GM23338 (cell line): ENCODE measurements at regions not wholly inside any gene's neighbourhood (a gene's known extent, or its start where the extent isn't known, plus 50 kb on each side); places are given as distances from the start of the nearest gene placed in this dataset.

ENCODE experiments used
- ATAC-seq: fragments of 200-7000 bp; cut with Tn5 transposase; 3 replicates; pipeline ENCODE4 v1.9.1; 2020
- DNase-seq: peaks from one replicate; pipeline ENCODE4 v3.0.0-alpha.2; 2015; ENCODE audit warnings: low spot score
- H2AFZ ChIP-seq: fragments of 200-600 bp; sonication (generic); 2 replicates; pipeline ENCODE4 v1.8.0; 2016; ENCODE audit warnings: antibody characterized with exemption, mild to moderate bottlenecking, moderate library complexity
- H3F3A ChIP-seq: fragments of 200-600 bp; sonication (generic); replicated peaks from 2 replicates; pipeline ENCODE4 v1.8.0; 2017; ENCODE audit warnings: antibody characterized with exemption, mixed run types, low read depth
- H3K27ac ChIP-seq: fragments of 200-600 bp; sonication (generic); 2 replicates; pipeline ENCODE4 v1.6.1; 2016; ENCODE audit warnings: low read depth
- H3K27me3 ChIP-seq: fragments of 200-600 bp; sonication (generic); 2 replicates; pipeline ENCODE4 v1.8.0; 2016; ENCODE audit warnings: mild to moderate bottlenecking, mixed run types, moderate library complexity; ENCODE audit not compliant: insufficient read depth
- H3K36me3 ChIP-seq: fragments of 200-600 bp; sonication (generic); 2 replicates; pipeline ENCODE4 v1.8.0; 2016; ENCODE audit warnings: mild to moderate bottlenecking; ENCODE audit not compliant: insufficient read depth
- H3K4me1 ChIP-seq: fragments of 200-600 bp; sonication (generic); 2 replicates; pipeline ENCODE4 v1.8.0; 2016; ENCODE audit warnings: mild to moderate bottlenecking, moderate library complexity; ENCODE audit not compliant: insufficient read depth
- H3K4me2 ChIP-seq: fragments of 200-600 bp; sonication (generic); 2 replicates; pipeline ENCODE4 v1.7.1; 2017; ENCODE audit warnings: mixed run types
- H3K4me3 ChIP-seq: fragments of 200-600 bp; sonication (generic); 2 replicates; pipeline ENCODE4 v1.6.1; 2016; ENCODE audit warnings: mixed run types
- H3K79me2 ChIP-seq: fragments of 200-600 bp; sonication (generic); replicated peaks from 2 replicates; pipeline ENCODE4 v1.8.0; 2017; ENCODE audit warnings: mild to moderate bottlenecking; ENCODE audit not compliant: insufficient read depth
- H3K9me2 ChIP-seq: fragments of 200-600 bp; sonication (generic); 2 replicates; pipeline ENCODE4 v1.8.0; 2017; ENCODE audit not compliant: insufficient read depth
- H4K20me1 ChIP-seq: fragments of 200-600 bp; sonication (generic); replicated peaks from 2 replicates; pipeline ENCODE4 v1.8.0; 2017; ENCODE audit warnings: mild to moderate bottlenecking; ENCODE audit not compliant: insufficient read depth
- H3K27ac Mint-ChIP-seq: 2 replicates; pipeline ENCODE4 v1.8.0; 2020; ENCODE audit warnings: inconsistent platforms, mild to moderate bottlenecking, moderate library complexity, mixed read lengths
- H3K27me3 Mint-ChIP-seq: 3 replicates; pipeline ENCODE4 v1.8.0; 2022; ENCODE audit warnings: low read depth, mild to moderate bottlenecking, moderate library complexity, mixed read lengths, inconsistent platforms; ENCODE audit not compliant: insufficient read depth, poor library complexity
- H3K36me3 Mint-ChIP-seq: 3 replicates; pipeline ENCODE4 v1.8.0; 2021; ENCODE audit warnings: low read depth, mild to moderate bottlenecking, inconsistent platforms, moderate library complexity, mixed read lengths
- H3K4me1 Mint-ChIP-seq: 3 replicates; pipeline ENCODE4 v1.8.0; 2020; ENCODE audit warnings: mild to moderate bottlenecking, inconsistent platforms, mixed read lengths
- H3K4me3 Mint-ChIP-seq: 3 replicates; pipeline ENCODE4 v1.8.0; 2021; ENCODE audit warnings: moderate library complexity, mild to moderate bottlenecking, inconsistent platforms, mixed read lengths
- H3K9me3 Mint-ChIP-seq: 3 replicates; pipeline ENCODE4 v1.8.0; 2020; ENCODE audit warnings: moderate library complexity, mild to moderate bottlenecking, inconsistent platforms, mixed read lengths
- EZH2phosphoT487 ChIP-seq: fragments of 200-600 bp; sonication (generic); IDR thresholded peaks from one replicate; pipeline ENCODE4 v1.8.1; 2018; ENCODE audit warnings: antibody characterized with exemption; ENCODE audit not compliant: unreplicated experiment
- POLR2AphosphoS5 ChIP-seq: IDR thresholded peaks from 2 replicates; pipeline ENCODE4 v1.6.1; 2016; ENCODE audit warnings: antibody characterized with exemption, low read depth
- REST ChIP-seq: IDR thresholded peaks from one replicate; pipeline ENCODE4 v1.6.1; 2018; ENCODE audit warnings: antibody characterized with exemption; ENCODE audit not compliant: unreplicated experiment
- TF ChIP-seq, protein P1 (sequence below): fragments of 250-450 bp; sonication (Bioruptor Pico); IDR thresholded peaks from 2 replicates; pipeline ENCODE4 v1.5.0; 2020; ENCODE audit warnings: mild to moderate bottlenecking, moderate library complexity

DNA sequence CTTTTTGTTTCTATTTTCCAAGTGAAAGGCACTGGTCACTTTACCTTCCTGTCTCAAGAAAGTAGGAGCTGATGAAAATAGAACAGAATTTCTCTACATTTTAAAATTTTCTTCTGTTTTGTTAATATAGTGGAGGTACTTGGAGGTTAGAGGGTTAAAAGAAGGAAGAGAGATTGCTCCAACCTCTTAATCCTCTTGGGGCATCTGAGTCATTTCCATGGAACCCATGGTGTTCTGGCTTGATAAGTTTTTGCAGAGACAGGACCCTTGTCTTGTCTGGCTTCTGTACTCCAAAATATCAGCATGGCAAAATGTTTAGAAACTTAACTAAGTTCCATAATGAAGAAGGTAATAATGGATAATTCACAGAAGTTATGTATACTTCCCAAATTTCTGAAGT is 727.2 kb downstream of the C4orf33 start (continued):
- TF ChIP-seq REST: no peak
- TF ChIP-seq POLR2AphosphoS5: no peak
- no peak for TF ChIP-seq EZH2phosphoT487

DNA sequence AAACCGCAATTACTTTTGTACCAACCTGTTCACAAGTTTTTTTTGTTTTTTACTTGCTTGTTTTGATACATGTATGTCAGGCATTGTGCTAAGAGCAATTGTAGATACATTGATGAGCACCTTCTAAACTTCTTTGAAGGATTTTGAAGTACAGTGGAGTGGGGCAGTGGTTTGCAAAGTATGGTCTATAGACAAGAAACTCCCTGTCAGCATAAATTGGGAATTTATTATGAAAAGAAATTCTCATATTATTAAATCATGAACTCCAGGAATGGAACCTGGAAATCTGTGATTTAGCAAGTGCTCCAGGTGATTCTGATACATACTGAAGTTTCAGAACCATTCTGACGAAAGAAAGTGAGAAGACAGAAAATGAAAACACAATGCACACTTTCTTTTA is 733.4 kb downstream of the C4orf33 start:
- Histone ChIP-seq H2AFZ (no peak overlapping the region), H3K27me3 (no peaks in the 10 kb centered on the region), H3K9me2 (no peaks in the 10 kb centered on the region), H4K20me1 (no peaks in the 10 kb centered on the region), H3K4me3 (no peak overlapping the region), H3F3A (no peaks in the 10 kb centered on the region), H3K27ac (no peak overlapping the region), H3K4me1 (no peaks in the 10 kb centered on the region), H3K36me3 (no peaks in the 10 kb centered on the region), H3K79me2 (no peaks in the 10 kb centered on the region), H3K4me2 (no peak overlapping the region)
- no peak for ATAC-seq
- Mint-ChIP-seq H3K4me1 (no peaks in the 10 kb centered on the region), H3K9me3 (no peaks in the 10 kb centered on the region), H3K27me3 (no peaks in the 10 kb centered on the region), H3K27ac (no peak overlapping the region), H3K4me3 (no peak overlapping the region), H3K36me3 (no peaks in the 10 kb centered on the region)
- DNase-seq: no peak
- TF ChIP-seq, protein P1, sequence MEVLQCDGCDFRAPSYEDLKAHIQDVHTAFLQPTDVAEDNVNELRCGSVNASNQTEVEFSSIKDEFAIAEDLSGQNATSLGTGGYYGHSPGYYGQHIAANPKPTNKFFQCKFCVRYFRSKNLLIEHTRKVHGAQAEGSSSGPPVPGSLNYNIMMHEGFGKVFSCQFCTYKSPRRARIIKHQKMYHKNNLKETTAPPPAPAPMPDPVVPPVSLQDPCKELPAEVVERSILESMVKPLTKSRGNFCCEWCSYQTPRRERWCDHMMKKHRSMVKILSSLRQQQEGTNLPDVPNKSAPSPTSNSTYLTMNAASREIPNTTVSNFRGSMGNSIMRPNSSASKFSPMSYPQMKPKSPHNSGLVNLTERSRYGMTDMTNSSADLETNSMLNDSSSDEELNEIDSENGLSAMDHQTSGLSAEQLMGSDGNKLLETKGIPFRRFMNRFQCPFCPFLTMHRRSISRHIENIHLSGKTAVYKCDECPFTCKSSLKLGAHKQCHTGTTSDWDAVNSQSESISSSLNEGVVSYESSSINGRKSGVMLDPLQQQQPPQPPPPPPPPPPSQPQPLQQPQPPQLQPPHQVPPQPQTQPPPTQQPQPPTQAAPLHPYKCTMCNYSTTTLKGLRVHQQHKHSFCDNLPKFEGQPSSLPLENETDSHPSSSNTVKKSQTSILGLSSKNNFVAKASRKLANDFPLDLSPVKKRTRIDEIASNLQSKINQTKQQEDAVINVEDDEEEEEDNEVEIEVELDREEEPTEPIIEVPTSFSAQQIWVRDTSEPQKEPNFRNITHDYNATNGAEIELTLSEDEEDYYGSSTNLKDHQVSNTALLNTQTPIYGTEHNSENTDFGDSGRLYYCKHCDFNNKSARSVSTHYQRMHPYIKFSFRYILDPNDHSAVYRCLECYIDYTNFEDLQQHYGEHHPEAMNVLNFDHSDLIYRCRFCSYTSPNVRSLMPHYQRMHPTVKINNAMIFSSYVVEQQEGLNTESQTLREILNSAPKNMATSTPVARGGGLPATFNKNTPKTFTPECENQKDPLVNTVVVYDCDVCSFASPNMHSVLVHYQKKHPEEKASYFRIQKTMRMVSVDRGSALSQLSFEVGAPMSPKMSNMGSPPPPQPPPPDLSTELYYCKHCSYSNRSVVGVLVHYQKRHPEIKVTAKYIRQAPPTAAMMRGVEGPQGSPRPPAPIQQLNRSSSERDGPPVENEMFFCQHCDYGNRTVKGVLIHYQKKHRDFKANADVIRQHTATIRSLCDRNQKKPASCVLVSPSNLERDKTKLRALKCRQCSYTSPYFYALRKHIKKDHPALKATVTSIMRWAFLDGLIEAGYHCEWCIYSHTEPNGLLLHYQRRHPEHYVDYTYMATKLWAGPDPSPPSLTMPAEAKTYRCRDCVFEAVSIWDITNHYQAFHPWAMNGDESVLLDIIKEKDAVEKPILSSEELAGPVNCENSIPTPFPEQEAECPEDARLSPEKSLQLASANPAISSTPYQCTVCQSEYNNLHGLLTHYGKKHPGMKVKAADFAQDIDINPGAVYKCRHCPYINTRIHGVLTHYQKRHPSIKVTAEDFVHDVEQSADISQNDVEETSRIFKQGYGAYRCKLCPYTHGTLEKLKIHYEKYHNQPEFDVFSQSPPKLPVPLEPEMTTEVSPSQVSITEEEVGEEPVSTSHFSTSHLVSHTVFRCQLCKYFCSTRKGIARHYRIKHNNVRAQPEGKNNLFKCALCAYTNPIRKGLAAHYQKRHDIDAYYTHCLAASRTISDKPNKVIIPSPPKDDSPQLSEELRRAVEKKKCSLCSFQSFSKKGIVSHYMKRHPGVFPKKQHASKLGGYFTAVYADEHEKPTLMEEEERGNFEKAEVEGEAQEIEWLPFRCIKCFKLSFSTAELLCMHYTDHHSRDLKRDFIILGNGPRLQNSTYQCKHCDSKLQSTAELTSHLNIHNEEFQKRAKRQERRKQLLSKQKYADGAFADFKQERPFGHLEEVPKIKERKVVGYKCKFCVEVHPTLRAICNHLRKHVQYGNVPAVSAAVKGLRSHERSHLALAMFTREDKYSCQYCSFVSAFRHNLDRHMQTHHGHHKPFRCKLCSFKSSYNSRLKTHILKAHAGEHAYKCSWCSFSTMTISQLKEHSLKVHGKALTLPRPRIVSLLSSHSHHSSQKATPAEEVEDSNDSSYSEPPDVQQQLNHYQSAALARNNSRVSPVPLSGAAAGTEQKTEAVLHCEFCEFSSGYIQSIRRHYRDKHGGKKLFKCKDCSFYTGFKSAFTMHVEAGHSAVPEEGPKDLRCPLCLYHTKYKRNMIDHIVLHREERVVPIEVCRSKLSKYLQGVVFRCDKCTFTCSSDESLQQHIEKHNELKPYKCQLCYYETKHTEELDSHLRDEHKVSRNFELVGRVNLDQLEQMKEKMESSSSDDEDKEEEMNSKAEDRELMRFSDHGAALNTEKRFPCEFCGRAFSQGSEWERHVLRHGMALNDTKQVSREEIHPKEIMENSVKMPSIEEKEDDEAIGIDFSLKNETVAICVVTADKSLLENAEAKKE: no peak
